H1 (cell line): ENCODE measurements at regions not wholly inside any gene's neighbourhood (a gene's known extent, or its start where the extent isn't known, plus 50 kb on each side); places are given as distances from the start of the nearest gene placed in this dataset.

Experiments
- ASH2L ChIP-seq: fragments of 200-600, 300-600 bp; sonication (generic); IDR thresholded peaks from one replicate; pipeline ENCODE4 v1.7.1; 2017; ENCODE audit warnings: low read length
- BACH1 ChIP-seq: IDR thresholded peaks from 2 replicates; pipeline ENCODE4 v1.6.1; 2012; ENCODE audit warnings: low read length, improper control_type of control experiment
- EZH2 ChIP-seq: fragments of 200-600 bp; sonication (generic); IDR thresholded peaks from 2 replicates; pipeline ENCODE4 v1.7.1; 2012; ENCODE audit warnings: low read depth, mild to moderate bottlenecking, moderate library complexity, low read length, inconsistent platforms; ENCODE audit not compliant: severe bottlenecking
- KDM1A ChIP-seq: fragments of 200-600, 300-600 bp; sonication (generic); IDR thresholded peaks from 2 replicates; pipeline ENCODE4 v1.7.1; 2016; ENCODE audit warnings: mild to moderate bottlenecking, low read length, borderline replicate concordance
- YY1 ChIP-seq: IDR thresholded peaks from 2 replicates; pipeline ENCODE4 v1.6.1; 2011; ENCODE audit warnings: low read depth, mild to moderate bottlenecking, low read length

- TF ChIP-seq EZH2 = no peak
- no peak for TF ChIP-seq BACH1
- no peak for TF ChIP-seq ASH2L
- no peak for TF ChIP-seq YY1
- TF ChIP-seq KDM1A = no peak
Measured at GRCh38 chr2:237182422-237183123, 96.9 kb downstream of the COPS8 start (continued).
